HG03280 (cell line): ENCODE measurements at regions not wholly inside any gene's neighbourhood (a gene's known extent, or its start where the extent isn't known, plus 50 kb on each side); places are given as distances from the start of the nearest gene placed in this dataset.
"Not testable (repeated sequence)": the region's sequence is repeated elsewhere in the genome, so short reads cannot be mapped to it uniquely, and the experiment has no call there.

ENCODE experiments used
- ATAC-seq: cut with Tn5 transposase; IDR thresholded peaks from one replicate; pipeline ENCODE4 v1.9.1; 2021; ENCODE audit warnings: mild to moderate bottlenecking, moderate library complexity; ENCODE audit not compliant: unreplicated experiment

- no peak for ATAC-seq
These were observed 549.9 kb downstream of the PDHA2 start for GRCh38 chr4:96389770-96390169.

GRCh38 chr4:96390404-96390803, 550.5 kb downstream of the PDHA2 start:
- ATAC-seq = no peak

- no peak for ATAC-seq
These were observed 555.9 kb downstream of the PDHA2 start for GRCh38 chr4:96395747-96396146.

GRCh38 chr4:96406742-96407141, 566.8 kb downstream of the PDHA2 start:
- no peak for ATAC-seq

- no peak for ATAC-seq
These were observed 567.3 kb downstream of the PDHA2 start for GRCh38 chr4:96407225-96407624.

GRCh38 chr4:96407738-96408463, 568.0 kb downstream of the PDHA2 start:
- no peak for ATAC-seq

- ATAC-seq = not testable (repeated sequence)
These were observed 575.0 kb downstream of the PDHA2 start for GRCh38 chr4:96414853-96415252.

- ATAC-seq = no peak
These were observed 589.8 kb downstream of the PDHA2 start for GRCh38 chr4:96429657-96430056.

GRCh38 chr4:96431094-96431493, 591.2 kb downstream of the PDHA2 start:
- no peak for ATAC-seq

GRCh38 chr4:96448315-96448872, 608.5 kb downstream of the PDHA2 start:
- ATAC-seq = no peak

GRCh38 chr4:96455045-96455720, 615.3 kb downstream of the PDHA2 start:
- ATAC-seq = no peak

GRCh38 chr4:96458031-96458430, 618.1 kb downstream of the PDHA2 start:
- ATAC-seq = not testable (repeated sequence)

- no peak for ATAC-seq
These were observed 619.2 kb downstream of the PDHA2 start for GRCh38 chr4:96459105-96459504.

- ATAC-seq = no peak
These were observed 625.9 kb downstream of the PDHA2 start for GRCh38 chr4:96465834-96466233.

- no peak for ATAC-seq
These were observed 632.3 kb downstream of the PDHA2 start for GRCh38 chr4:96471956-96472867.

GRCh38 chr4:96473246-96473645, 633.4 kb downstream of the PDHA2 start:
- no peak for ATAC-seq

GRCh38 chr4:96483308-96484030, 643.6 kb downstream of the PDHA2 start:
- no peak for ATAC-seq

GRCh38 chr4:96486563-96486962, 646.7 kb downstream of the PDHA2 start:
- no peak for ATAC-seq

- no peak for ATAC-seq
These were observed 657.7 kb downstream of the PDHA2 start for GRCh38 chr4:96497621-96498020.

GRCh38 chr4:96504386-96504785, 664.5 kb downstream of the PDHA2 start:
- ATAC-seq = no peak
